Nephron progenitor cell (in vitro differentiated cells): ENCODE measurements at regions not wholly inside any gene's neighbourhood (a gene's known extent, or its start where the extent isn't known, plus 50 kb on each side); places are given as distances from the start of the nearest gene placed in this dataset.

Source experiments
- DNase-seq: peaks from one replicate; pipeline ENCODE4 v3.0.0; 2021
- H3K27ac Mint-ChIP-seq: 2 replicates; pipeline ENCODE4 v1.8.0; 2021; ENCODE audit warnings: mild to moderate bottlenecking, moderate library complexity, mixed read lengths
- H3K27me3 Mint-ChIP-seq: 2 replicates; pipeline ENCODE4 v1.8.0; 2021; ENCODE audit warnings: mild to moderate bottlenecking, low read depth, mixed read lengths; ENCODE audit not compliant: poor library complexity
- H3K36me3 Mint-ChIP-seq: 2 replicates; pipeline ENCODE4 v1.8.0; 2021; ENCODE audit warnings: low read depth, mixed read lengths
- H3K4me1 Mint-ChIP-seq: 2 replicates; pipeline ENCODE4 v1.8.0; 2021; ENCODE audit warnings: mixed read lengths
- H3K4me3 Mint-ChIP-seq: 2 replicates; pipeline ENCODE4 v1.8.0; 2021; ENCODE audit warnings: mild to moderate bottlenecking, moderate library complexity, mixed read lengths
- H3K9me3 Mint-ChIP-seq: 2 replicates; pipeline ENCODE4 v1.8.0; 2021; ENCODE audit warnings: mild to moderate bottlenecking, moderate library complexity, mixed read lengths
- CTCF ChIP-seq: fragments of 200-600 bp; sonication (generic); IDR thresholded peaks from 2 replicates; pipeline ENCODE4 v1.5.0; 2021; ENCODE audit warnings: antibody characterized with exemption

DNA sequence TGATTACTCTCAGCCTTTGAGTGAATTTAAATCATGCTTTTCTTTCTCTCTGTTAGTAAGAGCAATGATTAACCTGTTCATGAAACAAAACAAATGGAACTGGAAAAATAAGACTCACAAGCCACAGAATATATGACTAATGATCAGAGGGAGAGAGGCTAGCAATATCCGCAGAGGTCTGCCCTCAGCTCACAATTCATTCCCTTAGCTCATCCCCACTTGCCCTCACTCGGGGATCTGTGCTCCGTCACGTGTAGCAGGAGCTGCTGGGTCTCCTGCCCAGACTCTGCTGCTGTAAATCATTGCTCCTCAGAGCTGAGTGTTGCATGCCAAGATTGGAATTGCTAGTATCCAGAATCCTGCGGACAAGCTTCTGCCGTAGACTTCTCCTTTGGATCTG, 53.1 kb upstream of the GNG2 start:
- no peak for TF ChIP-seq CTCF
- no peak overlapping the region for H3K4me3 Mint-ChIP-seq
- H3K9me3 Mint-ChIP-seq, result peaks cover 12% of the 10 kb centered on the region
- DNase-seq, result peak; percentile 12
- peaks cover 4% of the 10 kb centered on the region for H3K27me3 Mint-ChIP-seq
- H3K27ac Mint-ChIP-seq, result no peak overlapping the region
- no peaks in the 10 kb centered on the region for H3K36me3 Mint-ChIP-seq
- H3K4me1 Mint-ChIP-seq, result peaks cover 23% of the 10 kb centered on the region
